T-helper 2 cell treated with Interferon-gamma antibody and Interleukin-4, amounts not matched to agents 5 μg/mL and 100 μg/mL, for 36 hours (primary cell): ENCODE measurements at regions not wholly inside any gene's neighbourhood (a gene's known extent, or its start where the extent isn't known, plus 50 kb on each side); places are given as distances from the start of the nearest gene placed in this dataset.

Experiments used
- DNase-seq: peaks from one replicate; pipeline ENCODE4 v3.0.0; 2021; ENCODE audit warnings: low spot score
- H3K27ac Mint-ChIP-seq: one replicate; pipeline ENCODE4 v1.8.0; 2021; ENCODE audit warnings: mild to moderate bottlenecking, mixed read lengths
- H3K27me3 Mint-ChIP-seq: one replicate; pipeline ENCODE4 v1.8.0; 2021; ENCODE audit warnings: low read depth, mixed read lengths
- H3K36me3 Mint-ChIP-seq: one replicate; pipeline ENCODE4 v1.8.0; 2021; ENCODE audit warnings: low read depth, mixed read lengths
- H3K4me1 Mint-ChIP-seq: one replicate; pipeline ENCODE4 v1.8.0; 2021; ENCODE audit warnings: low read depth, mixed read lengths
- H3K4me3 Mint-ChIP-seq: one replicate; pipeline ENCODE4 v1.8.0; 2022; ENCODE audit warnings: mild to moderate bottlenecking, moderate library complexity, mixed read lengths
- H3K9me3 Mint-ChIP-seq: one replicate; pipeline ENCODE4 v1.8.0; 2021; ENCODE audit warnings: mixed read lengths

GRCh38 chr13:59208405-59209195 is 955.1 kb downstream of the DIAPH3 start:
- no peaks in the 10 kb centered on the region for H3K4me1 Mint-ChIP-seq
- H3K27ac Mint-ChIP-seq = no peak overlapping the region
- H3K4me3 Mint-ChIP-seq = no peak overlapping the region
- H3K27me3 Mint-ChIP-seq = no peaks in the 10 kb centered on the region
- DNase-seq = no peak
- H3K9me3 Mint-ChIP-seq = no peaks in the 10 kb centered on the region
- no peaks in the 10 kb centered on the region for H3K36me3 Mint-ChIP-seq

GRCh38 chr13:59210543-59210942 is 953.2 kb downstream of the DIAPH3 start:
- H3K27ac Mint-ChIP-seq = no peak overlapping the region
- H3K36me3 Mint-ChIP-seq = no peaks in the 10 kb centered on the region
- H3K27me3 Mint-ChIP-seq = no peaks in the 10 kb centered on the region
- H3K4me3 Mint-ChIP-seq = no peak overlapping the region
- H3K4me1 Mint-ChIP-seq = no peaks in the 10 kb centered on the region
- DNase-seq = no peak
- H3K9me3 Mint-ChIP-seq = no peaks in the 10 kb centered on the region

- DNase-seq = no peak
- Mint-ChIP-seq H3K27me3 (no peaks in the 10 kb centered on the region), H3K36me3 (no peaks in the 10 kb centered on the region), H3K4me1 (no peaks in the 10 kb centered on the region), H3K9me3 (no peaks in the 10 kb centered on the region), H3K27ac (no peak overlapping the region), H3K4me3 (no peak overlapping the region)
Measured at GRCh38 chr13:59211606-59212005, 952.1 kb downstream of the DIAPH3 start.

GRCh38 chr13:59229401-59229800 is 934.3 kb downstream of the DIAPH3 start:
- no peaks in the 10 kb centered on the region for H3K36me3 Mint-ChIP-seq
- no peak overlapping the region for H3K4me3 Mint-ChIP-seq
- peaks cover 4% of the 10 kb centered on the region for H3K9me3 Mint-ChIP-seq
- H3K4me1 Mint-ChIP-seq = no peaks in the 10 kb centered on the region
- no peaks in the 10 kb centered on the region for H3K27me3 Mint-ChIP-seq
- H3K27ac Mint-ChIP-seq = no peak overlapping the region
- DNase-seq = no peak

- H3K4me3 Mint-ChIP-seq = no peak overlapping the region
- H3K27ac Mint-ChIP-seq = no peak overlapping the region
- no peaks in the 10 kb centered on the region for H3K36me3 Mint-ChIP-seq
- H3K27me3 Mint-ChIP-seq = no peaks in the 10 kb centered on the region
- peaks cover 4% of the 10 kb centered on the region for H3K9me3 Mint-ChIP-seq
- DNase-seq = no peak
- no peaks in the 10 kb centered on the region for H3K4me1 Mint-ChIP-seq
Measured at GRCh38 chr13:59229861-59230260, 933.9 kb downstream of the DIAPH3 start.

- Mint-ChIP-seq H3K4me3 (no peak overlapping the region), H3K36me3 (no peaks in the 10 kb centered on the region), H3K4me1 (no peaks in the 10 kb centered on the region), H3K27ac (no peak overlapping the region), H3K9me3 (peaks cover 4% of the 10 kb centered on the region), H3K27me3 (no peaks in the 10 kb centered on the region)
- no peak for DNase-seq
Measured at GRCh38 chr13:59230484-59231264, 933.1 kb downstream of the DIAPH3 start.

- peaks cover under 1% of the 10 kb centered on the region for H3K9me3 Mint-ChIP-seq
- DNase-seq = no peak
- no peaks in the 10 kb centered on the region for H3K27me3 Mint-ChIP-seq
- H3K4me3 Mint-ChIP-seq = no peak overlapping the region
- no peaks in the 10 kb centered on the region for H3K36me3 Mint-ChIP-seq
- no peaks in the 10 kb centered on the region for H3K4me1 Mint-ChIP-seq
- H3K27ac Mint-ChIP-seq = no peak overlapping the region
Measured at GRCh38 chr13:59236309-59236919, 927.3 kb downstream of the DIAPH3 start.

- DNase-seq = no peak
- Mint-ChIP-seq H3K27me3 (no peaks in the 10 kb centered on the region), H3K36me3 (no peaks in the 10 kb centered on the region), H3K9me3 (no peaks in the 10 kb centered on the region), H3K4me1 (no peaks in the 10 kb centered on the region), H3K27ac (no peak overlapping the region), H3K4me3 (no peak overlapping the region)
Measured at GRCh38 chr13:59236944-59237343, 926.8 kb downstream of the DIAPH3 start.

- Mint-ChIP-seq H3K27me3 (no peaks in the 10 kb centered on the region), H3K27ac (no peak overlapping the region), H3K9me3 (no peaks in the 10 kb centered on the region), H3K4me1 (no peaks in the 10 kb centered on the region), H3K36me3 (no peaks in the 10 kb centered on the region), H3K4me3 (no peak overlapping the region)
- DNase-seq = no peak
Measured at GRCh38 chr13:59247171-59247570, 916.6 kb downstream of the DIAPH3 start.

- no peaks in the 10 kb centered on the region for H3K27me3 Mint-ChIP-seq
- no peak overlapping the region for H3K27ac Mint-ChIP-seq
- no peaks in the 10 kb centered on the region for H3K9me3 Mint-ChIP-seq
- no peaks in the 10 kb centered on the region for H3K36me3 Mint-ChIP-seq
- no peaks in the 10 kb centered on the region for H3K4me1 Mint-ChIP-seq
- H3K4me3 Mint-ChIP-seq = no peak overlapping the region
- no peak for DNase-seq
Measured at GRCh38 chr13:59250336-59251189, 913.2 kb downstream of the DIAPH3 start.

GRCh38 chr13:59259165-59260000 is 904.3 kb downstream of the DIAPH3 start:
- Mint-ChIP-seq H3K4me3 (no peak overlapping the region), H3K4me1 (no peaks in the 10 kb centered on the region), H3K27ac (no peak overlapping the region), H3K9me3 (no peaks in the 10 kb centered on the region), H3K36me3 (no peaks in the 10 kb centered on the region), H3K27me3 (no peaks in the 10 kb centered on the region)
- DNase-seq = no peak

- Mint-ChIP-seq H3K27me3 (no peaks in the 10 kb centered on the region), H3K4me3 (no peak overlapping the region), H3K27ac (no peak overlapping the region), H3K9me3 (no peaks in the 10 kb centered on the region), H3K4me1 (no peaks in the 10 kb centered on the region), H3K36me3 (no peaks in the 10 kb centered on the region)
- no peak for DNase-seq
Measured at GRCh38 chr13:59261928-59262488, 901.7 kb downstream of the DIAPH3 start.

- H3K9me3 Mint-ChIP-seq = no peaks in the 10 kb centered on the region
- no peak overlapping the region for H3K27ac Mint-ChIP-seq
- no peaks in the 10 kb centered on the region for H3K36me3 Mint-ChIP-seq
- H3K4me3 Mint-ChIP-seq = no peak overlapping the region
- DNase-seq = no peak
- H3K4me1 Mint-ChIP-seq = no peaks in the 10 kb centered on the region
- H3K27me3 Mint-ChIP-seq = no peaks in the 10 kb centered on the region
Measured at GRCh38 chr13:59263531-59263930, 900.2 kb downstream of the DIAPH3 start.
